PC-3 (cell line): ENCODE measurements at regions not wholly inside any gene's neighbourhood (a gene's known extent, or its start where the extent isn't known, plus 50 kb on each side); places are given as distances from the start of the nearest gene placed in this dataset.

ENCODE experiments used
- ATAC-seq: fragments of 200-7000 bp; cut with Tn5 transposase; 2 replicates; pipeline ENCODE4 v1.9.1; 2020; ENCODE audit warnings: mild to moderate bottlenecking, moderate library complexity
- BruUV-seq: library from RNA; stranded (reverse); fragments of 400-500 nt; replicated peaks from 2 replicates; lab custom pipeline; 2021; lab: Mats Ljungman, UMichigan
- CTCF ChIA-PET: fragments of 300-600 bp; sonication (Branson Sonifier 250); formaldehyde crosslinking; loops from one replicate; lab custom pipeline; 2022; ENCODE audit warnings: antibody characterized with exemption; lab: Charles Lee
- POLR2A ChIA-PET: fragments of 300-600 bp; sonication (Branson Sonifier 250); formaldehyde crosslinking; loops from one replicate; lab custom pipeline; 2022; ENCODE audit warnings: antibody characterized with exemption; ENCODE audit not compliant: unreplicated experiment; lab: Charles Lee
- DNase-seq: peaks from one replicate; pipeline ENCODE4 v3.0.0-alpha.2; 2015
- H2AFZ ChIP-seq: fragments of 300-600 bp; sonication (generic); 2 replicates; pipeline ENCODE4 v1.6.0; 2016; ENCODE audit warnings: antibody characterized with exemption, low read length
- H3F3A ChIP-seq: fragments of 300-600 bp; sonication (generic); one replicate; pipeline ENCODE4 v1.6.0; 2017; ENCODE audit warnings: antibody characterized with exemption, low read length, control low read depth, mild to moderate bottlenecking; ENCODE audit not compliant: unreplicated experiment
- H3K27ac ChIP-seq: fragments of 300-600 bp; sonication (generic); 2 replicates; pipeline ENCODE4 v1.5.1; 2016; ENCODE audit warnings: mild to moderate bottlenecking, low read length
- H3K27me3 ChIP-seq: fragments of 300-600 bp; sonication (generic); 2 replicates; pipeline ENCODE4 v1.6.1; 2016; ENCODE audit warnings: low read length, mixed read lengths
- H3K36me3 ChIP-seq: fragments of 300-600 bp; sonication (generic); 2 replicates; pipeline ENCODE4 v1.6.1; 2016; ENCODE audit warnings: low read depth, mixed run types, low read length, mixed read lengths
- H3K4me1 ChIP-seq: fragments of 300-600 bp; sonication (generic); 2 replicates; pipeline ENCODE4 v1.5.1; 2016; ENCODE audit warnings: low read length; ENCODE audit not compliant: insufficient read depth
- H3K4me2 ChIP-seq: fragments of 300-600 bp; sonication (generic); 2 replicates; pipeline ENCODE4 v1.6.0; 2016; ENCODE audit warnings: low read length
- H3K4me3 ChIP-seq: fragments of 300-600 bp; sonication (generic); 2 replicates; pipeline ENCODE4 v1.5.1; 2016; ENCODE audit warnings: mild to moderate bottlenecking, low read length, mixed read lengths
- H3K79me2 ChIP-seq: fragments of 300-600 bp; sonication (generic); 2 replicates; pipeline ENCODE4 v1.6.1; 2017; ENCODE audit warnings: low read length, mixed read lengths
- H3K9ac ChIP-seq: fragments of 300-600 bp; sonication (generic); 2 replicates; pipeline ENCODE4 v1.6.0; 2016; ENCODE audit warnings: mild to moderate bottlenecking, low read length
- H3K9me2 ChIP-seq: fragments of 300-600 bp; sonication (generic); replicated peaks from 2 replicates; pipeline ENCODE4 v1.6.1; 2016; ENCODE audit warnings: mixed run types, low read length, mixed read lengths
- H3K9me3 ChIP-seq: fragments of 300-600 bp; sonication (generic); 2 replicates; pipeline ENCODE4 v1.6.1; 2016; ENCODE audit warnings: low read length, mixed read lengths
- H4K20me1 ChIP-seq: fragments of 300-600 bp; sonication (generic); 2 replicates; pipeline ENCODE4 v1.6.1; 2016; ENCODE audit warnings: low read length, mixed read lengths
- CTCF ChIP-seq: fragments of 300-600 bp; sonication (generic); conservative IDR thresholded peaks from 2 replicates; pipeline ENCODE4 v1.5.1; 2017; ENCODE audit warnings: antibody characterized with exemption, low read depth, mild to moderate bottlenecking, low read length
- EZH2 ChIP-seq: fragments of 300-600 bp; sonication (generic); IDR thresholded peaks from one replicate; pipeline ENCODE4 v1.6.1; 2017; ENCODE audit warnings: antibody characterized with exemption, mild to moderate bottlenecking, low read length; ENCODE audit not compliant: unreplicated experiment
- EZH2phosphoT487 ChIP-seq: fragments of 300-600 bp; sonication (generic); IDR thresholded peaks from 2 replicates; pipeline ENCODE4 v1.6.1; 2018; ENCODE audit warnings: mild to moderate bottlenecking, antibody characterized with exemption, low read length, borderline replicate concordance
- intact Hi-C: fragments of 100-400 bp; cut with micrococcal nuclease; formaldehyde crosslinking; loops from 2 replicates; pipeline ENCODE4 v1.9.0; 2023

- TF ChIP-seq EZH2phosphoT487 = no peak
- TF ChIP-seq CTCF = no peak
- no peak for TF ChIP-seq EZH2
- H3F3A ChIP-seq = no peaks in the 10 kb centered on the region
- H3K9me3 ChIP-seq = peaks cover 5% of the 10 kb centered on the region; the same call in 1 of the 2 replicates
- no peaks in the 10 kb centered on the region for H3K9me2 ChIP-seq
- no peaks in the 10 kb centered on the region for H3K36me3 ChIP-seq
- no peak overlapping the region for H3K9ac ChIP-seq
- no peaks in the 10 kb centered on the region for H3K79me2 ChIP-seq
- no peak overlapping the region for H3K4me2 ChIP-seq
- ChIA-PET POLR2A (no interaction called here), CTCF (no interaction called here)
- no peaks in the 10 kb centered on the region for H3K4me1 ChIP-seq
- no peak overlapping the region for H3K27ac ChIP-seq
- H3K4me3 ChIP-seq = no peak overlapping the region
- no peaks in the 10 kb centered on the region for H4K20me1 ChIP-seq
- no peak for ATAC-seq
- H3K27me3 ChIP-seq = no peaks in the 10 kb centered on the region
- no peak overlapping the region for H2AFZ ChIP-seq
- BruUV-seq = no TSS peak
- intact Hi-C loops = no loop called here
- no peak for DNase-seq
These were observed 96.5 kb upstream of the BTG3 start for GRCh38 chr21:17709266-17709611.

GRCh38 chr21:17708522-17709265 lies 96.0 kb upstream of the BTG3 start:
- H3K9me3 ChIP-seq = peaks cover 5% of the 10 kb centered on the region; the same call in 1 of the 2 replicates
- no peaks in the 10 kb centered on the region for H3F3A ChIP-seq
- H3K27ac ChIP-seq = no peak overlapping the region
- ChIA-PET POLR2A (no interaction called here), CTCF (no interaction called here)
- H3K79me2 ChIP-seq = no peaks in the 10 kb centered on the region
- H3K9ac ChIP-seq = no peak overlapping the region
- H3K4me3 ChIP-seq = no peak overlapping the region
- no peaks in the 10 kb centered on the region for H3K27me3 ChIP-seq
- no peak overlapping the region for H2AFZ ChIP-seq
- no peaks in the 10 kb centered on the region for H4K20me1 ChIP-seq
- H3K9me2 ChIP-seq = no peaks in the 10 kb centered on the region
- BruUV-seq = no TSS peak
- H3K4me2 ChIP-seq = no peak overlapping the region
- no peak for TF ChIP-seq CTCF
- TF ChIP-seq EZH2phosphoT487 = no peak
- no peak for TF ChIP-seq EZH2
- intact Hi-C loops = no loop called here
- ATAC-seq (no peak), DNase-seq (no peak)
- no peaks in the 10 kb centered on the region for H3K4me1 ChIP-seq
- H3K36me3 ChIP-seq = no peaks in the 10 kb centered on the region

- H3F3A ChIP-seq = no peaks in the 10 kb centered on the region
- no peaks in the 10 kb centered on the region for H3K36me3 ChIP-seq
- DNase-seq (no peak), ATAC-seq (no peak)
- no TSS peak for BruUV-seq
- no peak overlapping the region for H2AFZ ChIP-seq
- H3K9me3 ChIP-seq = 0 out of 2 replicates have a peak, but pooled peaks cover 3% of the 10 kb centered on the region
- TF ChIP-seq EZH2 = no peak
- TF ChIP-seq EZH2phosphoT487 = no peak
- no peak for TF ChIP-seq CTCF
- CTCF ChIA-PET = no interaction called here
- H3K4me2 ChIP-seq = no peak overlapping the region
- POLR2A ChIA-PET = no interaction called here
- H3K9ac ChIP-seq = no peak overlapping the region
- no peak overlapping the region for H3K27ac ChIP-seq
- no peaks in the 10 kb centered on the region for H3K27me3 ChIP-seq
- no peaks in the 10 kb centered on the region for H4K20me1 ChIP-seq
- intact Hi-C loops = no loop called here
- no peak overlapping the region for H3K4me3 ChIP-seq
- no peaks in the 10 kb centered on the region for H3K4me1 ChIP-seq
- no peaks in the 10 kb centered on the region for H3K79me2 ChIP-seq
- H3K9me2 ChIP-seq = no peaks in the 10 kb centered on the region
These were observed 87.0 kb upstream of the BTG3 start for GRCh38 chr21:17699524-17700189.
